ENCODE measurements at regions not wholly inside any gene's neighbourhood (a gene's known extent, or its start where the extent isn't known, plus 50 kb on each side); places are given as distances from the start of the nearest gene placed in this dataset.

DNA sequence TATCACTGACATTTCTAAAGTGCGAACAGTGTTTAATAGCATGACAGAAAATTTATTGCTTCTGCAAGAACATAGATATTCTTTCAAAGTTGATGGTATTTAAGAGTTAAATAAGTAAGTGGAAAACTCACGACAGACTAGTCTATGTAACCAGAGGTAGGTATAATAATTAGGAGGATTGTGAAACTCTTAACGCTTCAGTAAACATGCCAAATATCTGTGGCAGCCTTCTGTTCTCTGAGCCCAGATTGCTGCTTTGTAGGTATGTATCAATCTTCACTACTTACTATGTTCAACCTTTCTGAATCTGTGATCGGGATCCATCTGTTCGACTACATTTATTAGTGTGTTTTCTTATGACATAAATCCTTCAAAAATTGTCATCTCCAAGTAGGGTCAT, 53.6 kb upstream of the SPANXB1 start:
- Histone ChIP-seq H3K4me1 (no peaks in the 10 kb centered on the region), H3K27ac (no peak overlapping the region), H3K4me3 (no peak overlapping the region), H3K36me3 (no peaks in the 10 kb centered on the region), H3K27me3 (no peaks in the 10 kb centered on the region), H3K9me3 (no peaks in the 10 kb centered on the region)
- DNase-seq, result no peak
- TF ChIP-seq, protein P1, sequence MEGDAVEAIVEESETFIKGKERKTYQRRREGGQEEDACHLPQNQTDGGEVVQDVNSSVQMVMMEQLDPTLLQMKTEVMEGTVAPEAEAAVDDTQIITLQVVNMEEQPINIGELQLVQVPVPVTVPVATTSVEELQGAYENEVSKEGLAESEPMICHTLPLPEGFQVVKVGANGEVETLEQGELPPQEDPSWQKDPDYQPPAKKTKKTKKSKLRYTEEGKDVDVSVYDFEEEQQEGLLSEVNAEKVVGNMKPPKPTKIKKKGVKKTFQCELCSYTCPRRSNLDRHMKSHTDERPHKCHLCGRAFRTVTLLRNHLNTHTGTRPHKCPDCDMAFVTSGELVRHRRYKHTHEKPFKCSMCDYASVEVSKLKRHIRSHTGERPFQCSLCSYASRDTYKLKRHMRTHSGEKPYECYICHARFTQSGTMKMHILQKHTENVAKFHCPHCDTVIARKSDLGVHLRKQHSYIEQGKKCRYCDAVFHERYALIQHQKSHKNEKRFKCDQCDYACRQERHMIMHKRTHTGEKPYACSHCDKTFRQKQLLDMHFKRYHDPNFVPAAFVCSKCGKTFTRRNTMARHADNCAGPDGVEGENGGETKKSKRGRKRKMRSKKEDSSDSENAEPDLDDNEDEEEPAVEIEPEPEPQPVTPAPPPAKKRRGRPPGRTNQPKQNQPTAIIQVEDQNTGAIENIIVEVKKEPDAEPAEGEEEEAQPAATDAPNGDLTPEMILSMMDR (IDR thresholded peaks at IDR 0.05), result no peak
- TF ChIP-seq POLR2A (IDR thresholded peaks at IDR 0.05), result no peak
- intact Hi-C loops (cut with DNase I; ENCODE audit: low total_unique reads), result no loop called here

DNA sequence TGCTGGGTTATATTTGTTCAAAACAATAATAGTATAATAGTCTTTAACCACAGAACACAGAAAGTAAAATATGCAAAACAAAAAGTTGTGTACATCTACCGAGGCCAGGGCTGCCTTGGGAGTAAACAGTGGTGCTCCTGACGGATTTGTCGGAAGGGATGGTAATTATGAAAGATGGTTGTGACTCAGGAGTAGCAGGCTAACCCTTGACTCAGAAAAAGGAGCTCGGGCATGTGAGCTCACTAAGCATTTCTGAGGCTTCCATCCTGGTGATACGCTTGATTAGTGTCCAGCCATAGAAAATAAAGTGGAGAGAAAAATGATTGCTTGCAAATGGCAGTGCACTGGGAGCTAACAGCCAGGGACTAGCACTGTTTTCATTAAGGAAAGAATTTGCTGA, 53.2 kb upstream of the SPANXB1 start:
- H3K4me3 ChIP-seq, result no peak overlapping the region
- H3K27me3 ChIP-seq, result no peaks in the 10 kb centered on the region
- intact Hi-C loops (cut with DNase I; ENCODE audit: low total_unique reads), result no loop called here
- no peaks in the 10 kb centered on the region for H3K36me3 ChIP-seq
- no peak for TF ChIP-seq POLR2A (IDR thresholded peaks at IDR 0.05)
- TF ChIP-seq, protein P1 (IDR thresholded peaks at IDR 0.05), result no peak
- H3K9me3 ChIP-seq, result no peaks in the 10 kb centered on the region
- H3K4me1 ChIP-seq, result no peaks in the 10 kb centered on the region
- no peak overlapping the region for H3K27ac ChIP-seq
- no peak for DNase-seq

Small RNA genes lying in the stretch of these regions (microRNA-seq; reads per million reads assigned to microRNA genes)
- 6.4 reads per million, percentile 11 among the genes with 10 or more reads in this experiment for gene MIR320D2 (ENCODE audit: borderline microRNAs expressed, borderline replicate concordance)

Small RNA genes lying in the stretch of these regions (small RNA-seq; reads per million reads assigned to genes)
- 0.18 reads per million for gene MIR320D2
